HepG2 (cell line): ENCODE measurements at regions not wholly inside any gene's neighbourhood (a gene's known extent, or its start where the extent isn't known, plus 50 kb on each side); places are given as distances from the start of the nearest gene placed in this dataset.

Source experiments
- ATAC-seq: fragments of 200-7000 bp; cut with Tn5 transposase; 3 replicates; pipeline ENCODE4 v1.9.1; 2020; ENCODE audit warnings: mild to moderate bottlenecking, moderate library complexity
- BruUV-seq: library from RNA; stranded (reverse); fragments of 400-500 nt; replicated peaks from 2 replicates; lab custom pipeline; 2021; lab: Mats Ljungman, UMichigan
- CTCF ChIA-PET: fragments of 300-600 bp; formaldehyde crosslinking; extraction: SDS; loops from one replicate; lab custom pipeline; 2021; ENCODE audit warnings: low total read pairs, inconsistent platforms, low intra/inter-chr PET ratio; lab: Yijun Ruan, JAX
- POLR2A ChIA-PET: fragments of 350-600 bp; sonication (Branson Sonifier 250); formaldehyde crosslinking; loops from one replicate; lab custom pipeline; 2020; ENCODE audit warnings: antibody characterized with exemption, inconsistent platforms; lab: Yijun Ruan, JAX
- DNase-seq: peaks from one replicate; pipeline ENCODE4 v3.0.0-alpha.2; 2015; ENCODE audit warnings: low spot score
- FAIRE-seq: peaks from 3 replicates; lab custom pipeline; 2011; peaks lifted over from hg19 to GRCh38; lab: Jason Lieb, UNC
- H2AFZ ChIP-seq: one replicate; pipeline ENCODE4 v1.6.1; 2011; ENCODE audit warnings: low read length, inconsistent platforms
- H3K27ac ChIP-seq: fragments of 300-600 bp; 3 replicates; pipeline ENCODE4 v1.8.0; 2011; ENCODE audit warnings: mixed run types, mild to moderate bottlenecking, mixed read lengths, low read length, inconsistent platforms; ENCODE audit not compliant: insufficient read depth; ENCODE audit errors: extremely low read length
- H3K27me3 ChIP-seq, 2 experiments: fragments of 200-600 bp in 1 of 2; 2 replicates in 1 of 2; 3 replicates in 1 of 2; pipeline versions ENCODE4 v1.6.0 to v1.8.0; 2011; ENCODE audit warnings: low read length in 2 of 2, mild to moderate bottlenecking in 2 of 2, moderate library complexity in 2 of 2, inconsistent platforms in 1 of 2; ENCODE audit not compliant: insufficient read depth in 2 of 2, control insufficient read depth in 1 of 2
- H3K36me3 ChIP-seq, 2 experiments: fragments of 200-600 bp in 1 of 2; replicated peaks in 1 of 2; 2 replicates in 1 of 2; 3 replicates in 1 of 2; pipeline versions ENCODE4 v1.5.1 to v1.8.0; 2011; ENCODE audit warnings: low read length in 2 of 2, inconsistent platforms in 1 of 2; ENCODE audit not compliant: insufficient read depth in 2 of 2, control insufficient read depth in 1 of 2
- H3K4me1 ChIP-seq: 2 replicates; pipeline ENCODE4 v1.5.1; 2012; ENCODE audit warnings: low read length, inconsistent platforms; ENCODE audit not compliant: insufficient read depth
- H3K4me2 ChIP-seq: 2 replicates; pipeline ENCODE4 v1.6.0; 2011; ENCODE audit warnings: low read depth, low read length, inconsistent platforms
- H3K4me3 ChIP-seq, 3 experiments: fragments of 200-600 bp in 1 of 3; sonication (generic), shearing (Covaris generic) in 1 of 3; replicated peaks in 1 of 3; 2 replicates each; pipeline ENCODE4 v1.5.1; 2011 to 2016; ENCODE audit warnings: low read length in 3 of 3, inconsistent platforms in 2 of 3, low read depth in 2 of 3, mild to moderate bottlenecking in 2 of 3, control low read depth in 1 of 3, mixed read lengths in 1 of 3; ENCODE audit not compliant: insufficient read depth in 1 of 3
- H3K79me2 ChIP-seq: one replicate; pipeline ENCODE4 v1.6.1; 2011; ENCODE audit warnings: low read length, inconsistent platforms; ENCODE audit not compliant: insufficient read depth
- H3K9ac ChIP-seq: 2 replicates; pipeline ENCODE4 v1.6.0; 2011; ENCODE audit warnings: mild to moderate bottlenecking, low read depth, low read length, inconsistent platforms; ENCODE audit not compliant: insufficient read depth
- H3K9me3 ChIP-seq: 2 replicates; pipeline ENCODE4 v1.5.1; 2012; ENCODE audit warnings: mild to moderate bottlenecking, low read length
- H4K20me1 ChIP-seq: 2 replicates; pipeline ENCODE4 v1.6.0; 2011; ENCODE audit warnings: inconsistent platforms, mild to moderate bottlenecking, low read length, moderate library complexity; ENCODE audit not compliant: insufficient read depth
- CREB1 ChIP-seq, 2 experiments: fragments of 450-650 bp in 1 of 2; IDR thresholded peaks; 2 replicates each; pipeline ENCODE4 v1.6.1; 2016 to 2017; ENCODE audit warnings: control low read depth in 1 of 2, mild to moderate bottlenecking in 1 of 2, missing compliant biosample characterization in 1 of 2, missing genetic modification characterization in 1 of 2
- ELF4 ChIP-seq: sonication (generic); formaldehyde crosslinking; IDR thresholded peaks from 2 replicates; pipeline ENCODE4 v1.5.0; 2020; ENCODE audit warnings: missing genetic modification reagents, mild to moderate bottlenecking, moderate library complexity, borderline replicate concordance
- HNF4A ChIP-seq: sonication (generic); formaldehyde crosslinking; IDR thresholded peaks from 2 replicates; pipeline ENCODE4 v1.4.0; 2020; ENCODE audit warnings: missing genetic modification reagents
- HNF4G ChIP-seq, 2 experiments: sonication (generic) in 1 of 2; formaldehyde crosslinking in 1 of 2; IDR thresholded peaks; 2 replicates each; pipeline versions ENCODE4 v1.4.0 to v1.6.1; 2011 to 2020; ENCODE audit warnings: borderline replicate concordance in 2 of 2, low read depth in 2 of 2, mild to moderate bottlenecking in 2 of 2, low read length in 1 of 2, missing genetic modification reagents in 1 of 2, moderate library complexity in 1 of 2
- KDM5B ChIP-seq: sonication (generic); formaldehyde crosslinking; IDR thresholded peaks from 2 replicates; pipeline ENCODE4 v1.4.0; 2020; ENCODE audit warnings: missing genetic modification reagents, mild to moderate bottlenecking, borderline replicate concordance
- PAXIP1 ChIP-seq: sonication (generic); formaldehyde crosslinking; conservative IDR thresholded peaks from 2 replicates; pipeline ENCODE4 v1.4.0; 2020; ENCODE audit warnings: mild to moderate bottlenecking, missing genetic modification reagents, moderate library complexity
- RARA ChIP-seq: IDR thresholded peaks from 2 replicates; pipeline ENCODE4 v1.6.1; 2016; ENCODE audit warnings: missing genetic modification reagents, missing compliant biosample characterization
- SCMH1 ChIP-seq: sonication (generic); formaldehyde crosslinking; IDR thresholded peaks from 2 replicates; pipeline ENCODE4 v1.9.0; 2021; ENCODE audit warnings: missing genetic modification reagents, mild to moderate bottlenecking, borderline replicate concordance
- SIN3A ChIP-seq: IDR thresholded peaks from 2 replicates; pipeline ENCODE4 v1.6.1; 2011; ENCODE audit warnings: low read depth, mild to moderate bottlenecking, control low read depth, low read length, borderline replicate concordance
- SOX13 ChIP-seq, 3 experiments: fragments of 450-650 bp in 1 of 3; sonication (generic) in 1 of 3; formaldehyde crosslinking in 1 of 3; IDR thresholded peaks in 2 of 3; conservative IDR thresholded peaks in 1 of 3; 2 replicates each; pipeline versions ENCODE4 v1.5.0 to v1.6.1; 2016 to 2020; ENCODE audit warnings: antibody characterized with exemption in 1 of 3, mild to moderate bottlenecking in 1 of 3, missing compliant biosample characterization in 1 of 3, missing genetic modification reagents in 1 of 3, moderate library complexity in 1 of 3
- TRAFD1 ChIP-seq: sonication (generic); formaldehyde crosslinking; IDR thresholded peaks from 2 replicates; pipeline ENCODE4 v1.5.1; 2020; ENCODE audit warnings: missing genetic modification reagents, mild to moderate bottlenecking, borderline replicate concordance
- ZNF83 ChIP-seq: sonication (generic); formaldehyde crosslinking; IDR thresholded peaks from 2 replicates; pipeline ENCODE4 v1.4.0; 2020; ENCODE audit warnings: missing genetic modification reagents, mild to moderate bottlenecking, borderline replicate concordance
- ZSCAN9 ChIP-seq: IDR thresholded peaks from 2 replicates; pipeline ENCODE4 v1.6.1; 2016; ENCODE audit warnings: borderline replicate concordance
- WGBS: methylation state at CpG from one replicate; pipeline ENCODE4 v1.1.6; 2017; ENCODE audit warnings: low lambda C conversion rate; 5-methylcytosine and 5-hydroxymethylcytosine counted together
- in situ Hi-C: cut with HindIII; loops from 2 replicates; pipeline ENCODE4 v1.10.0; 2017; ENCODE audit warnings: low pct_unique_long_range_greater_than_20kb; ENCODE audit not compliant: extremely low pct_ligation_motif_present
- intact Hi-C: fragments of 100-400 bp; cut with micrococcal nuclease; formaldehyde crosslinking; loops from one replicate; pipeline ENCODE4 v1.10.0; 2022; ENCODE audit not compliant: unreplicated experiment
- TF ChIP-seq, protein P1 (sequence below): sonication (generic); formaldehyde crosslinking; IDR thresholded peaks from 2 replicates; pipeline ENCODE4 v1.4.0; 2020; ENCODE audit warnings: mild to moderate bottlenecking, low read depth, missing genetic modification reagents

- CTCF ChIA-PET = no interaction called here
- TF ChIP-seq RARA (CRISPR knock-in tag) (peak; percentile 33; the same call in 1 of the 2 replicates), SOX13 (IDR thresholded peaks at IDR 0.05) (0 out of 2 replicates have a peak, but pooled peaks have one; percentile 24), SOX13 (CRISPR knock-in tag; conservative IDR thresholded peaks at IDR 0.05 in 1 of 2, IDR thresholded peaks at IDR 0.05 in 1 of 2) (peak in 1 of 2 experiments; percentile 71; a peak in 2 of 4 replicates), SCMH1 (CRISPR knock-in tag) (no peak), SIN3A (no peak), TRAFD1 (CRISPR knock-in tag) (no peak), KDM5B (CRISPR knock-in tag) (no peak), CREB1 (IDR thresholded peaks at IDR 0.05) (no peak), CREB1 (CRISPR knock-in tag; IDR thresholded peaks at IDR 0.05) (no peak), PAXIP1 (0 out of 2 replicates have a peak, but pooled peaks have one; percentile 23), HNF4A (CRISPR knock-in tag) (peak; percentile 64), ZSCAN9 (CRISPR knock-in tag) (no peak), ELF4 (CRISPR knock-in tag) (no peak), ZNF83 (CRISPR knock-in tag) (no peak), HNF4G (IDR thresholded peaks at IDR 0.05; ENCODE audit: borderline replicate concordance, low read depth, low read length) (peak; percentile 35), HNF4G (CRISPR knock-in tag; IDR thresholded peaks at IDR 0.05; ENCODE audit: borderline replicate concordance, low read depth) (no peak)
- TF ChIP-seq, protein P1, sequence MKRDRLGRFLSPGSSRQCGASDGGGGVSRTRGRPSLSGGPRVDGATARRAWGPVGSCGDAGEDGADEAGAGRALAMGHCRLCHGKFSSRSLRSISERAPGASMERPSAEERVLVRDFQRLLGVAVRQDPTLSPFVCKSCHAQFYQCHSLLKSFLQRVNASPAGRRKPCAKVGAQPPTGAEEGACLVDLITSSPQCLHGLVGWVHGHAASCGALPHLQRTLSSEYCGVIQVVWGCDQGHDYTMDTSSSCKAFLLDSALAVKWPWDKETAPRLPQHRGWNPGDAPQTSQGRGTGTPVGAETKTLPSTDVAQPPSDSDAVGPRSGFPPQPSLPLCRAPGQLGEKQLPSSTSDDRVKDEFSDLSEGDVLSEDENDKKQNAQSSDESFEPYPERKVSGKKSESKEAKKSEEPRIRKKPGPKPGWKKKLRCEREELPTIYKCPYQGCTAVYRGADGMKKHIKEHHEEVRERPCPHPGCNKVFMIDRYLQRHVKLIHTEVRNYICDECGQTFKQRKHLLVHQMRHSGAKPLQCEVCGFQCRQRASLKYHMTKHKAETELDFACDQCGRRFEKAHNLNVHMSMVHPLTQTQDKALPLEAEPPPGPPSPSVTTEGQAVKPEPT = no peak
These were observed 249.0 kb upstream of the CHD1 start for GRCh38 chr5:99177796-99178195.

More at GRCh38 chr5:99177796-99178195, 249.0 kb upstream of the CHD1 start:
- peak; percentile 21 for DNase-seq
- BruUV-seq = no TSS peak
- Histone ChIP-seq H3K4me1 (peaks cover 8% of the 10 kb centered on the region; the same call in 1 of the 2 replicates), H3K27ac (no peak overlapping the region), H2AFZ (no peak overlapping the region), H3K36me3 (no peaks in the 10 kb centered on the region), H3K4me3 (no peak overlapping the region), H3K9ac (no peak overlapping the region), H3K27me3 (no peaks in the 10 kb centered on the region), H4K20me1 (no peaks in the 10 kb centered on the region), H3K9me3 (no peaks in the 10 kb centered on the region), H3K79me2 (no peaks in the 10 kb centered on the region), H3K4me2 (no peak overlapping the region)
- peak; percentile 90 for ATAC-seq
- in situ Hi-C loops = no loop called here
- POLR2A ChIA-PET = no interaction called here
- intact Hi-C loops = no loop called here
- no peak for FAIRE-seq
- WGBS = 1% methylated on average over 2 of the region's 2 CpGs
